ENCODE measurements at regions not wholly inside any gene's neighbourhood (a gene's known extent, or its start where the extent isn't known, plus 50 kb on each side); places are given as distances from the start of the nearest gene placed in this dataset.

- no peak for DNase-seq
Measured at GRCh38 chr4:96691521-96691920, 851.6 kb downstream of the PDHA2 start.

- no peak for DNase-seq
Measured at GRCh38 chr4:96698831-96699230, 858.9 kb downstream of the PDHA2 start.

- DNase-seq, result no peak
Measured at GRCh38 chr4:96703265-96703664, 863.4 kb downstream of the PDHA2 start.

- DNase-seq, result no peak
Measured at GRCh38 chr4:96708766-96709165, 868.9 kb downstream of the PDHA2 start.

- no peak for DNase-seq
Measured at GRCh38 chr4:96713271-96713850, 873.5 kb downstream of the PDHA2 start.

- peak; percentile 7 for DNase-seq
Measured at GRCh38 chr4:96729641-96730040, 889.7 kb downstream of the PDHA2 start.

- no peak for DNase-seq
Measured at GRCh38 chr4:96730432-96730831, 890.5 kb downstream of the PDHA2 start.

GRCh38 chr4:96736352-96736889 lies 896.5 kb downstream of the PDHA2 start:
- no peak for DNase-seq

GRCh38 chr4:96739101-96739500 lies 899.2 kb downstream of the PDHA2 start:
- no peak for DNase-seq

- DNase-seq, result no peak
Measured at GRCh38 chr4:96742332-96743014, 902.6 kb downstream of the PDHA2 start.

GRCh38 chr4:96744676-96745075 lies 904.8 kb downstream of the PDHA2 start:
- DNase-seq, result no peak

- DNase-seq, result no peak
Measured at GRCh38 chr4:96753216-96753615, 913.3 kb downstream of the PDHA2 start.

- no peak for DNase-seq
Measured at GRCh38 chr4:96755569-96756484, 915.9 kb downstream of the PDHA2 start.

GRCh38 chr4:96756584-96756983 lies 916.7 kb downstream of the PDHA2 start:
- DNase-seq, result no peak

GRCh38 chr4:96763546-96763945 lies 923.7 kb downstream of the PDHA2 start:
- DNase-seq, result no peak

- no peak for DNase-seq
Measured at GRCh38 chr4:96766359-96766758, 926.5 kb downstream of the PDHA2 start.

- no peak for DNase-seq
Measured at GRCh38 chr4:96767815-96768480, 928.1 kb downstream of the PDHA2 start.

GRCh38 chr4:96775501-96775900 lies 935.6 kb downstream of the PDHA2 start:
- no peak for DNase-seq

- no peak for DNase-seq
Measured at GRCh38 chr4:96776920-96777527, 937.1 kb downstream of the PDHA2 start.

GRCh38 chr4:96784336-96784735 lies 944.4 kb downstream of the PDHA2 start:
- DNase-seq, result no peak

- DNase-seq, result no peak
Measured at GRCh38 chr4:96786306-96786705, 946.4 kb downstream of the PDHA2 start.

- DNase-seq, result no peak
Measured at GRCh38 chr4:96787766-96788165, 947.9 kb downstream of the PDHA2 start.

Measured in tongue (tissue), 1 donor.